ENCODE measurements at regions not wholly inside any gene's neighbourhood (a gene's known extent, or its start where the extent isn't known, plus 50 kb on each side); places are given as distances from the start of the nearest gene placed in this dataset.

GRCh38 chr1:58395355-58395754, 151.2 kb downstream of the OMA1 start:
- TF ChIP-seq CTCF (IDR thresholded peaks at IDR 0.05) (no peak), POLR2A (IDR thresholded peaks at IDR 0.05) (no peak)

Data from Peyer's patch (tissue), 4 donors.